IPS-18a (cell line): ENCODE measurements at regions not wholly inside any gene's neighbourhood (a gene's known extent, or its start where the extent isn't known, plus 50 kb on each side); places are given as distances from the start of the nearest gene placed in this dataset.
"Not testable (repeated sequence)": the region's sequence is repeated elsewhere in the genome, so short reads cannot be mapped to it uniquely, and the experiment has no call there.

Experiments
- H3K27ac ChIP-seq: one replicate; pipeline ENCODE4 v1.5.1; 2013; ENCODE audit warnings: low read length
- H3K27me3 ChIP-seq: one replicate; pipeline ENCODE4 v1.6.1; 2013; ENCODE audit warnings: mild to moderate bottlenecking, low read length; ENCODE audit not compliant: control insufficient read depth, insufficient read depth
- H3K36me3 ChIP-seq: one replicate; pipeline ENCODE4 v1.6.1; 2013; ENCODE audit warnings: low read depth, low read length; ENCODE audit not compliant: control insufficient read depth
- H3K4me1 ChIP-seq: one replicate; pipeline ENCODE4 v1.6.1; 2013; ENCODE audit warnings: low read depth, low read length; ENCODE audit not compliant: control insufficient read depth
- H3K4me3 ChIP-seq: one replicate; pipeline ENCODE4 v1.5.1; 2013; ENCODE audit warnings: low read length
- H3K9ac ChIP-seq: one replicate; pipeline ENCODE4 v1.6.1; 2013; ENCODE audit warnings: mild to moderate bottlenecking, low read length, moderate library complexity
- H3K9me3 ChIP-seq: one replicate; pipeline ENCODE4 v1.6.1; 2013; ENCODE audit warnings: low read depth, low read length; ENCODE audit not compliant: control insufficient read depth

- Histone ChIP-seq H3K27me3 (no peaks in the 10 kb centered on the region), H3K4me1 (no peaks in the 10 kb centered on the region), H3K9me3 (peaks cover 11% of the 10 kb centered on the region), H3K4me3 (no peak overlapping the region), H3K27ac (no peak overlapping the region), H3K36me3 (no peaks in the 10 kb centered on the region), H3K9ac (no peak overlapping the region)
Observed at GRCh38 chr7:12833829-12834228, 146.4 kb downstream of the ARL4A start.

GRCh38 chr7:12834782-12835181 is 147.3 kb downstream of the ARL4A start:
- H3K4me3 ChIP-seq, result no peak overlapping the region
- H3K9ac ChIP-seq, result no peak overlapping the region
- H3K36me3 ChIP-seq, result no peaks in the 10 kb centered on the region
- H3K27me3 ChIP-seq, result no peaks in the 10 kb centered on the region
- no peak overlapping the region for H3K27ac ChIP-seq
- peaks cover 7% of the 10 kb centered on the region for H3K4me1 ChIP-seq
- peaks cover 11% of the 10 kb centered on the region for H3K9me3 ChIP-seq

- H3K4me1 ChIP-seq, result peaks cover 10% of the 10 kb centered on the region
- H3K27me3 ChIP-seq, result no peaks in the 10 kb centered on the region
- H3K27ac ChIP-seq, result no peak overlapping the region
- no peak overlapping the region for H3K9ac ChIP-seq
- no peak overlapping the region for H3K4me3 ChIP-seq
- H3K36me3 ChIP-seq, result no peaks in the 10 kb centered on the region
- peaks cover 6% of the 10 kb centered on the region for H3K9me3 ChIP-seq
Observed at GRCh38 chr7:12839508-12840153, 152.2 kb downstream of the ARL4A start.

GRCh38 chr7:12844732-12845131 is 157.3 kb downstream of the ARL4A start:
- not testable (repeated sequence) for H3K9ac ChIP-seq, H3K9me3 ChIP-seq, H3K4me3 ChIP-seq, H3K27ac ChIP-seq, H3K27me3 ChIP-seq, H3K4me1 ChIP-seq, H3K36me3 ChIP-seq

GRCh38 chr7:12847001-12847400 is 159.6 kb downstream of the ARL4A start:
- Histone ChIP-seq H3K27me3 (no peaks in the 10 kb centered on the region), H3K4me3 (no peak overlapping the region), H3K9ac (no peak overlapping the region), H3K36me3 (no peaks in the 10 kb centered on the region), H3K9me3 (peaks cover 7% of the 10 kb centered on the region), H3K27ac (no peak overlapping the region), H3K4me1 (no peaks in the 10 kb centered on the region)

- Histone ChIP-seq H3K4me3 (no peak overlapping the region), H3K4me1 (no peaks in the 10 kb centered on the region), H3K9me3 (peaks cover 5% of the 10 kb centered on the region), H3K9ac (no peak overlapping the region), H3K27me3 (no peaks in the 10 kb centered on the region), H3K36me3 (no peaks in the 10 kb centered on the region), H3K27ac (no peak overlapping the region)
Observed at GRCh38 chr7:12851142-12851541, 163.7 kb downstream of the ARL4A start.

- Histone ChIP-seq H3K9ac (no peak overlapping the region), H3K4me1 (no peaks in the 10 kb centered on the region), H3K4me3 (no peak overlapping the region), H3K9me3 (peaks cover 2% of the 10 kb centered on the region), H3K36me3 (no peaks in the 10 kb centered on the region), H3K27me3 (no peaks in the 10 kb centered on the region), H3K27ac (no peak overlapping the region)
Observed at GRCh38 chr7:12851841-12852240, 164.4 kb downstream of the ARL4A start.

GRCh38 chr7:12855036-12855435 is 167.6 kb downstream of the ARL4A start:
- H3K36me3 ChIP-seq, result no peaks in the 10 kb centered on the region
- H3K27me3 ChIP-seq, result no peaks in the 10 kb centered on the region
- H3K9ac ChIP-seq, result no peak overlapping the region
- H3K4me1 ChIP-seq, result no peaks in the 10 kb centered on the region
- H3K4me3 ChIP-seq, result no peak overlapping the region
- H3K9me3 ChIP-seq, result no peaks in the 10 kb centered on the region
- H3K27ac ChIP-seq, result no peak overlapping the region

- no peaks in the 10 kb centered on the region for H3K36me3 ChIP-seq
- H3K4me1 ChIP-seq, result no peaks in the 10 kb centered on the region
- no peak overlapping the region for H3K27ac ChIP-seq
- H3K27me3 ChIP-seq, result no peaks in the 10 kb centered on the region
- no peak overlapping the region for H3K4me3 ChIP-seq
- no peaks in the 10 kb centered on the region for H3K9me3 ChIP-seq
- no peak overlapping the region for H3K9ac ChIP-seq
Observed at GRCh38 chr7:12859761-12860160, 172.3 kb downstream of the ARL4A start.

GRCh38 chr7:12861070-12861469 is 173.6 kb downstream of the ARL4A start:
- no peaks in the 10 kb centered on the region for H3K4me1 ChIP-seq
- H3K9ac ChIP-seq, result no peak overlapping the region
- no peaks in the 10 kb centered on the region for H3K27me3 ChIP-seq
- H3K27ac ChIP-seq, result no peak overlapping the region
- H3K4me3 ChIP-seq, result no peak overlapping the region
- H3K9me3 ChIP-seq, result no peaks in the 10 kb centered on the region
- H3K36me3 ChIP-seq, result no peaks in the 10 kb centered on the region

GRCh38 chr7:12862146-12862545 is 174.7 kb downstream of the ARL4A start:
- H3K4me1 ChIP-seq, result no peaks in the 10 kb centered on the region
- H3K36me3 ChIP-seq, result no peaks in the 10 kb centered on the region
- no peak overlapping the region for H3K27ac ChIP-seq
- no peak overlapping the region for H3K9ac ChIP-seq
- no peaks in the 10 kb centered on the region for H3K9me3 ChIP-seq
- H3K4me3 ChIP-seq, result no peak overlapping the region
- H3K27me3 ChIP-seq, result no peaks in the 10 kb centered on the region

- H3K9me3 ChIP-seq, result no peaks in the 10 kb centered on the region
- H3K4me3 ChIP-seq, result no peak overlapping the region
- no peaks in the 10 kb centered on the region for H3K27me3 ChIP-seq
- no peaks in the 10 kb centered on the region for H3K36me3 ChIP-seq
- H3K27ac ChIP-seq, result no peak overlapping the region
- H3K4me1 ChIP-seq, result no peaks in the 10 kb centered on the region
- H3K9ac ChIP-seq, result no peak overlapping the region
Observed at GRCh38 chr7:12864470-12865046, 177.1 kb downstream of the ARL4A start.
